GM08714 (cell line): ENCODE measurements at regions not wholly inside any gene's neighbourhood (a gene's known extent, or its start where the extent isn't known, plus 50 kb on each side); places are given as distances from the start of the nearest gene placed in this dataset.
A peak's percentile ranks its signal among the peaks of the same experiment; 100 is the strongest.

Experiments used
- H3K4me3 ChIP-seq: fragments of 200-500 bp; sonication (Bioruptor generic); 2 replicates; pipeline ENCODE4 v1.5.1; 2014; ENCODE audit warnings: mild to moderate bottlenecking, low read length, inconsistent platforms
- ZNF274 ChIP-seq: IDR thresholded peaks from 2 replicates; pipeline ENCODE4 v1.6.1; 2012; ENCODE audit warnings: mild to moderate bottlenecking, low read depth, low read length

- TF ChIP-seq ZNF274: no peak
- no peak overlapping the region for H3K4me3 ChIP-seq
These were observed 53.1 kb downstream of the ATXN3L start for GRCh38 chrX:13266641-13267345.

DNA sequence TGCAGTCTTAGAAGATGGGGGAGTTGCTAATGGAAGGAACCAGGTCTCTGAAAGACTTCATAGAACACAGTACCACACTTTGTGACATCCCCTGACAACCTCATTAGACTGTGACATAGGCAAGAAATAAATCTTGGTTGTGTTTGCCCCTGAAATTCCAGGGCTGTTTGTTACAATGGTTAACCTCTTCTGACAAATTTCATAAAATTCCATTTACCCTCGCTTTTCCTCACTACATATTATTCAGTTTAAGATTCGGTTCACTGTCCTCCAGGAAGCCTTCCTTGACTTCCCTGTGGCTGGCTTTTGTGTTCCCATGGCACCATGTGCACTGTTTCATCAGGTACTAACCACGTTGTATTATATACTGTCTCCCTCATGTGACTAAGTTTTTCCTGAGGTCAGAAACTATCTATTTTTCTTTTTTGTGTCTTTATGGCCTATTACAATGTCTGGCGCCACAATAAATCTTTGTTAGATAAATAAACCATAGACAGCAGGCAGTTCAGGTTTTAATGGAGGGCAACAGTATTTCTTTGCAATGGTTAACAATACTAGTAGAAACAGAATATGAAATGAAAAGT, 54.2 kb downstream of the ATXN3L start:
- H3K4me3 ChIP-seq: no peak overlapping the region
- TF ChIP-seq ZNF274: no peak

DNA sequence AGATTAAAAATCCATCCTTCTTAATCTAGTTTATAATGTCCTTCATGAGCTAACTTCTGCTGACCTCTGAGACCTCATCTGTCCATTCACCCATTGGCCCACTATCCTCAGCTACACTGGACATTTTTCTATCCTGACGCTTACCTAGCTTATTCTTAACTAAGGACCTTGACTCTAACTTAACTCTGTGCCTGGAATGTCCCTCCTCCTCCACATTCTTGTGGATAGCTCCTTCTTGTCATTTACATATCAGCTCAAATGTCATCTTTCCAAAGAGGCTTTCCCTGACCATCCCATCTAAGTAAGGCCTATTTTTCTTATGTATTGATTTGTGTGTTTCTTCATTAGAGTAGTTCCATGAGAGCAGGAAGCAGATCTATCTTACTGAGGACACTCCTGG, 54.7 kb downstream of the ATXN3L start:
- no peak overlapping the region for H3K4me3 ChIP-seq
- TF ChIP-seq ZNF274: no peak

GRCh38 chrX:13263560-13264251, 56.1 kb downstream of the ATXN3L start:
- TF ChIP-seq ZNF274: no peak
- no peak overlapping the region for H3K4me3 ChIP-seq

DNA sequence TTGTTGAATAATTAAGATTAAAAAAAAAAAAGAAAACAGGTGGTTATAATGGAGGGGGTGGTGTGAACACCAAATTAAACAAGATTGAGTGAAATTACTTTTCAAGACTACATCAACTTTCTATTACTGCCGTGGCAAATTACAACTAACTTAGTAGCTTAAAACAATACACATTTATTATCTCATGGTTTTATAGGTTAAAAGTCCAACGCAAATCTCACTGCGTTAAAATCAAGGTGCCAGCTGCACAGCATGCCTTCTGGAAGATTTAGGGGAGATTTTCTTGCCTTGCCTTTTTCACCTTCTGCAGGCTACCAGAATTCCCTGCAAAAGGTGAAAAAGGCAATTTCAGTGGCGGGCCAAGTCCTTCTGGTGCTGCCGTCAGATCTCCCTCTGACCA, 58.5 kb downstream of the ATXN3L start:
- H3K4me3 ChIP-seq: no peak overlapping the region
- no peak for TF ChIP-seq ZNF274

- H3K4me3 ChIP-seq: no peak overlapping the region
- TF ChIP-seq ZNF274: no peak
These were observed 59.3 kb downstream of the ATXN3L start for GRCh38 chrX:13260598-13260997.

GRCh38 chrX:13258725-13259124, 61.1 kb downstream of the ATXN3L start:
- no peak overlapping the region for H3K4me3 ChIP-seq
- no peak for TF ChIP-seq ZNF274

DNA sequence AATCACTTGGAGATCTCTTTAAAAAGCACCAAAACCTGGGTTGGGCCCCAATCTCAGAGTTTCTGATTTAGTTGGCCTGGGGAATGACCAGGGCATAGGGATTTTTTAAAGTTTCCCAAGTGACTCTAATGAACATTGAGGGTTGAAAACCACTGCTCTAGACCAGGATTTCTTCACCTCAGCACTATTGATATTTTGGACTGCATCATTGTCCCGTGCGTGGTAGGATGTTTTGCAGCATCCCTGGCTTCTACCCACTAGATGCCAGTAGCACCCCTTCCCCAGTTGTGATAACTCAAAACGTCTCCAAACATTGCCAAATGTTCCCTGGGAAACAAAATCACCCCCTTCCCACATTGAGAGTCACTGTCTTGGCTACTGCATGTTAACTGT, 61.8 kb downstream of the ATXN3L start:
- H3K4me3 ChIP-seq: peak overlapping the region; percentile 15; the same call in 1 of the 2 replicates
- no peak for TF ChIP-seq ZNF274

DNA sequence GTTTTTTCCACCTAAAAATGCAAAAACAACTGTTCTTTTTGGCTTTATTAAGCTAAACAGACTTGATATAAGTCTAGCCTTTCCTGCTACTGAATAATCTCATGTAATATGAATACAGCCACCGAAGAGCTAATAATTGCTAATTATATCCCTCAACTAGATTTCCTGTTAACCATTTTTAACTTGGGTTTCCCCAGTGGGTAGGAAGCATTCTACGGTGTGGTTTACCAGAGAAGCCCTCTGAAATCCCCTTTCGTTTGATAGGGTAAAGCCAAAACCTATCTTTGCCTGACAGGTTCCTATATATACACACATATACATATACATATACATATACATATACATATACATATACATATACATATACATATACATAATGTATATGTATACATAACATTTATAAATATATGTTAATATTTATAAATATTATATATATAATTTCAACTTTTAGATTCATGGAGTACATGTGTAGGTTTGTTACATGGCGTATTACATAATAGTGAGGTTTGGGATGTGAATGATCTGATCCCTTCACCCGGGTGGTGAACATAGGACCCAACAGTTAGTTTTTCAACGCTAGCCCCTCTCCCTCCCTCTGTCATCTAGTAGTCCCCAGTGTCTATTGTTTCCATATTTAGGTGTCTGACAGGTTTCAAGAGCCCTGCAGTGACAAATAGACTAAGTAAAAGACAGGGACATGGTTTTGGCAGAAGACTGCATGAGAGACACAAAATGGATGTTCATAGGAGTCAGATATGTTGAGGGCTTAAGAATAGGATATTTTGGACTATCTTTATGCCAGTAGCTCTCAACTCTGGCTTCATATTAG, 62.4 kb downstream of the ATXN3L start:
- TF ChIP-seq ZNF274: no peak
- no peak overlapping the region; the same call in 1 of the 2 replicates for H3K4me3 ChIP-seq

GRCh38 chrX:13256603-13257002, 63.2 kb downstream of the ATXN3L start:
- no peak overlapping the region; the same call in 1 of the 2 replicates for H3K4me3 ChIP-seq
- no peak for TF ChIP-seq ZNF274

GRCh38 chrX:13254870-13255269, 65.0 kb downstream of the ATXN3L start:
- H3K4me3 ChIP-seq: no peak overlapping the region
- TF ChIP-seq ZNF274: no peak

DNA sequence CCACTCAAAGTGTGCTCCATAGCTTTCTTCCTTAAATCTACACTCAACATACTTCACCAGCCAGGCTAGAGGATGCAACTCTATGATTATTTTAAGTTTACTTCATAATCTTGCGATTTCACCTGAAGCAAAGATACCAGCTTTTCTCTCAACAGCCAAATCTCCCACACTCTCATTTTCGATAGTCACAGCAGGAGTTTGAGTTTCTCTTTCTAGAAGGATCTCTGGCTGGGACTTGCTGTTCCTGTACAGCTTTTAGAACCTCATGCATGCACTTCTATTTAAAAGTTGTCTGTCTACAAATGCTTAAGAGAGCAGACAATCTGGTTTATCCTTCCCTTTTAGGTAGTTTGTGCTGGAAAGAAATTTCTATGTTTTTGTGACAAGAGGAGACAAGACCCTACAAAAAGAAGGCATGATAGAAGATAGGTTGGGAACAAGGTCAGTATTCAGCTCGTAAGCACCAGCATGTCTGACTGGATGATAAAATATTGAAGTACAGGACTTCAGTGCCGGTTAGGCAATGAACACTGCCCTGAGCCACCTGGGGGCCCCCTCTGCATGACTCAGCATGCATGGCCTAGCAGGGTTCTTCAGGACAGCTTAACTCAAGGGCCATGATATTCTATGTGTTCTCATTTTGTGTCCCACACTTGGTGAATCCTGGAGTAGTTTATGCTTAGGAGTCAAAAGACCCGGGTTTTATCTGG, 65.6 kb downstream of the ATXN3L start:
- no peak overlapping the region for H3K4me3 ChIP-seq
- no peak for TF ChIP-seq ZNF274

GRCh38 chrX:13253223-13253622, 66.6 kb downstream of the ATXN3L start:
- no peak overlapping the region; the same call in 1 of the 2 replicates for H3K4me3 ChIP-seq
- no peak for TF ChIP-seq ZNF274

GRCh38 chrX:13252726-13253125, 67.1 kb downstream of the ATXN3L start:
- TF ChIP-seq ZNF274: no peak
- H3K4me3 ChIP-seq: no peak overlapping the region
